Endothelial cell of umbilical vein (primary cell): ENCODE measurements at regions not wholly inside any gene's neighbourhood (a gene's known extent, or its start where the extent isn't known, plus 50 kb on each side); places are given as distances from the start of the nearest gene placed in this dataset.

ENCODE experiments used
- BruUV-seq: library from RNA; stranded (reverse); fragments of 400-500 nt; replicated peaks from 2 replicates; lab custom pipeline; 2021; lab: Mats Ljungman, UMichigan
- CTCF ChIA-PET: fragments of 300-600, 350-600 bp; sonication (Branson Sonifier 250); formaldehyde crosslinking; loops from one replicate; lab custom pipeline; 2021; ENCODE audit warnings: antibody characterized with exemption, inconsistent platforms; lab: Charles Lee
- POLR2A ChIA-PET: fragments of 300-600, 350-600 bp; sonication (Branson Sonifier 250); formaldehyde crosslinking; loops from one replicate; lab custom pipeline; 2021; ENCODE audit warnings: antibody characterized with exemption, inconsistent platforms; lab: Charles Lee
- DNase-seq: peaks from one replicate; pipeline ENCODE4 v3.0.0-alpha.2; 2011; ENCODE audit warnings: low read depth, low spot score
- FAIRE-seq: peaks from 2 replicates; lab custom pipeline; 2011; peaks lifted over from hg19 to GRCh38; lab: Jason Lieb, UNC
- H2AFZ ChIP-seq: 2 replicates; pipeline ENCODE4 v1.6.0; 2012; ENCODE audit warnings: low read depth, low read length, control low read depth, inconsistent platforms
- H3K27ac ChIP-seq: 2 replicates; pipeline ENCODE4 v1.5.1; 2011; ENCODE audit warnings: low read depth, mild to moderate bottlenecking, control low read depth, low read length, moderate library complexity; ENCODE audit not compliant: insufficient read depth
- H3K27me3 ChIP-seq, 2 experiments: 2 replicates each; pipeline versions ENCODE4 v1.6.0 to v1.6.1; 2011; ENCODE audit warnings: low read length in 2 of 2, mixed read lengths in 1 of 2; ENCODE audit not compliant: control insufficient read depth in 2 of 2, insufficient read depth in 2 of 2
- H3K36me3 ChIP-seq, 2 experiments: 2 replicates in 1 of 2; 3 replicates in 1 of 2; pipeline ENCODE4 v1.5.1; 2011; ENCODE audit warnings: low read length in 2 of 2, mild to moderate bottlenecking in 1 of 2, moderate library complexity in 1 of 2; ENCODE audit not compliant: control insufficient read depth in 2 of 2, insufficient read depth in 2 of 2; ENCODE audit errors: extremely low read depth in 1 of 2
- H3K4me1 ChIP-seq: 3 replicates; pipeline ENCODE4 v1.5.1; 2011; ENCODE audit warnings: mild to moderate bottlenecking, low read length; ENCODE audit not compliant: control insufficient read depth, insufficient read depth; ENCODE audit errors: extremely low read depth
- H3K4me2 ChIP-seq: 2 replicates; pipeline ENCODE4 v1.6.1; 2011; ENCODE audit warnings: low read length, control low read depth, mixed read lengths; ENCODE audit not compliant: insufficient read depth
- H3K4me3 ChIP-seq, 3 experiments: fragments of 200-600 bp in 1 of 3; sonication (generic), shearing (Covaris generic) in 1 of 3; replicated peaks in 1 of 3; 2 replicates each; pipeline ENCODE4 v1.5.1; 2011 to 2016; ENCODE audit warnings: control low read depth in 3 of 3, low read length in 3 of 3, mild to moderate bottlenecking in 2 of 3, inconsistent platforms in 1 of 3, low read depth in 1 of 3, moderate library complexity in 1 of 3; ENCODE audit not compliant: insufficient read depth in 1 of 3
- H3K79me2 ChIP-seq: 2 replicates; pipeline ENCODE4 v1.6.0; 2012; ENCODE audit warnings: low read length, inconsistent platforms; ENCODE audit not compliant: control insufficient read depth, insufficient read depth
- H3K9ac ChIP-seq: replicated peaks from 2 replicates; pipeline ENCODE3; 2011; ENCODE audit warnings: low read length, control low read depth; ENCODE audit not compliant: insufficient read depth; ENCODE audit errors: extremely low read depth
- H3K9me1 ChIP-seq: replicated peaks from 3 replicates; pipeline ENCODE4 v1.6.0; 2011; ENCODE audit warnings: mild to moderate bottlenecking, low read length; ENCODE audit not compliant: control insufficient read depth, insufficient read depth; ENCODE audit errors: extremely low read depth
- H3K9me3 ChIP-seq: replicated peaks from 2 replicates; pipeline ENCODE4 v1.5.1; 2012; ENCODE audit warnings: low read length, inconsistent platforms; ENCODE audit not compliant: control insufficient read depth, insufficient read depth
- H4K20me1 ChIP-seq: replicated peaks from 2 replicates; pipeline ENCODE3; 2011; ENCODE audit warnings: mild to moderate bottlenecking, low read length; ENCODE audit not compliant: control insufficient read depth, insufficient read depth; ENCODE audit errors: extremely low read depth
- CTCF ChIP-seq, 2 donors: IDR thresholded peaks; 1 replicate in 1 of 2; 2 replicates in 1 of 2; pipeline ENCODE4 v1.5.1; 2011; ENCODE audit warnings: low read length in 2 of 2, mild to moderate bottlenecking in 2 of 2, moderate library complexity in 2 of 2, control low read depth in 1 of 2, inconsistent platforms in 1 of 2, low read depth in 1 of 2; ENCODE audit not compliant: insufficient read depth in 1 of 2; ENCODE audit errors: extremely low read depth in 1 of 2
- EZH2 ChIP-seq: IDR thresholded peaks from 2 replicates; pipeline ENCODE4 v1.6.1; 2012; ENCODE audit warnings: borderline replicate concordance, low read depth, mild to moderate bottlenecking, moderate library complexity, low read length, inconsistent platforms; ENCODE audit not compliant: severe bottlenecking
- FOS ChIP-seq: IDR thresholded peaks from 2 replicates; pipeline ENCODE4 v1.6.1; 2011; ENCODE audit warnings: mild to moderate bottlenecking, low read length, moderate library complexity, borderline replicate concordance; ENCODE audit not compliant: insufficient read depth
- GATA2 ChIP-seq: IDR thresholded peaks from 2 replicates; pipeline ENCODE4 v1.7.0; 2011; ENCODE audit warnings: low read depth, mild to moderate bottlenecking, moderate library complexity, mixed read lengths, low read length; ENCODE audit not compliant: insufficient read length, insufficient read depth
- JUN ChIP-seq: IDR thresholded peaks from 2 replicates; pipeline ENCODE4 v1.6.1; 2011; ENCODE audit warnings: borderline replicate concordance, low read depth; ENCODE audit not compliant: insufficient read length, insufficient read depth
- MAX ChIP-seq: IDR thresholded peaks from 2 replicates; pipeline ENCODE4 v1.6.1; 2011; ENCODE audit not compliant: insufficient read depth, insufficient read length
- MYC ChIP-seq: IDR thresholded peaks from one replicate; pipeline ENCODE4 v1.6.1; 2011; ENCODE audit warnings: mild to moderate bottlenecking, low read depth, low read length
- POLR2A ChIP-seq: IDR thresholded peaks from 2 replicates; pipeline ENCODE4 v1.6.1; 2012; ENCODE audit warnings: low read depth, mild to moderate bottlenecking, control low read depth, low read length
- POLR2AphosphoS5 ChIP-seq: IDR thresholded peaks from 2 replicates; pipeline ENCODE4 v1.6.1; 2012; ENCODE audit warnings: low read depth, mild to moderate bottlenecking, control low read depth, low read length, moderate library complexity; ENCODE audit not compliant: insufficient read depth
- dilution Hi-C: fragments of 300-500 bp; cut with MboI; formaldehyde crosslinking; loops from one replicate; pipeline ENCODE4 v1.15.0; 2019; ENCODE audit warnings: low sequenced_read_pairs; ENCODE audit not compliant: extremely low pct_ligation_motif_present
- intact Hi-C: fragments of 100-400 bp; cut with micrococcal nuclease; formaldehyde crosslinking; loops from one replicate; pipeline ENCODE4 v1.10.0; 2022

DNA sequence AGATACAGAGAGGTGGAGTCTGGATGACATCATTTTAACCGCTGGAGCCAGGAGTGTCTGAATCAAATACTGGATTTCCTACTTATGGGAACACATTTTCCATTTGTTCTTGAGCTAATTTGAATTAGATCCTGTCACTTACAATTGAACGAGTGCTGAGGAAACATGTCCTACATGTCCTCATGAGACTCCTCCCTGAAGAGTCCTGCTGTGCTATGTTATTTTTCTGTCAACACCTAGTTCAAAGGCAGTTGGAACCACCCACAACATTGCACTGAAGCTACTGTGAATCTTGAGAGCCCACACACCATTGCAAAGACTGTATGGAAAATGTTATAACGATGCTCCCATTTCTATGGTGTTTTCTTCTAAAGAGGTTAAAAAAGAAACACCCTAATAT, 123.5 kb upstream of the CRBN start:
- POLR2A ChIA-PET, result no interaction called here
- DNase-seq (no peak), FAIRE-seq (no peak)
- peaks cover under 1% of the 10 kb centered on the region for H3K9me3 ChIP-seq
- H3K27me3 ChIP-seq, result no peaks in the 10 kb centered on the region
- intact Hi-C loops, result no loop called here
- CTCF ChIA-PET, result no interaction called here
- H3K4me2 ChIP-seq, result no peak overlapping the region
- no peak overlapping the region for H3K27ac ChIP-seq
- no peaks in the 10 kb centered on the region for H3K4me1 ChIP-seq
- no TSS peak for BruUV-seq
- no peaks in the 10 kb centered on the region for H3K9me1 ChIP-seq
- H4K20me1 ChIP-seq, result no peaks in the 10 kb centered on the region
- H3K9ac ChIP-seq, result no peak overlapping the region
- no peak overlapping the region for H3K4me3 ChIP-seq
- H3K36me3 ChIP-seq, result no peaks in the 10 kb centered on the region
- no peaks in the 10 kb centered on the region for H3K79me2 ChIP-seq
- dilution Hi-C loops, result no loop called here
- TF ChIP-seq JUN, result no peak
- no peak for TF ChIP-seq GATA2
- no peak overlapping the region for H2AFZ ChIP-seq

DNA sequence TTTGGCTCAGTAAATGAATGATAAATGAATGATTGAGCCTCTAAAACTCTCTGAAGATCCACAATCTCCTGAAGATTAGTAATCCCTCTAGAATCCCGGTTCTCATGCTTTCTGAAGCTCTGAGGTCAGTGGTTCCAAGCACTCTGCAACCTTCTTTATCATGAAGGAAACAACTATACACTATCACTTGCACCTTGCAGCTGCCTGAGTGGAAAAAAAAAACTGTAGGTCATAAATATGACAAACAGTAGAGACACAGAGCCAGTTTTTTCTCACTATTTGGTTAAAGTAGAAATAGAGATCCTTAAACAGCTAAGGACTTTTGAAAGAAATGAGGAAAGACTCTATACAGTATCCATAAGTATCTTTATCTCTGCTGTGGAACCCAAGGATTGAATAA, 122.0 kb upstream of the CRBN start:
- no peak for FAIRE-seq
- Histone ChIP-seq H3K79me2 (no peaks in the 10 kb centered on the region), H3K27me3 (no peaks in the 10 kb centered on the region), H4K20me1 (no peaks in the 10 kb centered on the region), H3K27ac (no peak overlapping the region), H2AFZ (no peak overlapping the region), H3K4me2 (no peak overlapping the region), H3K36me3 (no peaks in the 10 kb centered on the region), H3K4me1 (no peaks in the 10 kb centered on the region), H3K4me3 (no peak overlapping the region), H3K9me1 (no peaks in the 10 kb centered on the region), H3K9ac (no peak overlapping the region), H3K9me3 (no peaks in the 10 kb centered on the region)
- BruUV-seq, result no TSS peak
- DNase-seq, result no peak
- dilution Hi-C loops, result no loop called here
- ChIA-PET CTCF (no interaction called here), POLR2A (no interaction called here)
- intact Hi-C loops, result no loop called here
- TF ChIP-seq MAX, result no peak
- TF ChIP-seq EZH2, result no peak
- TF ChIP-seq JUN, result no peak
- no peak for TF ChIP-seq GATA2
- TF ChIP-seq MYC, result no peak
- no peak for TF ChIP-seq POLR2A
- TF ChIP-seq POLR2AphosphoS5, result no peak
- no peak for TF ChIP-seq CTCF (IDR thresholded peaks at IDR 0.05; ENCODE audit: extremely low read depth in 1 of 2, insufficient read depth in 1 of 2, low read depth in 1 of 2, low read length in 2 of 2)
- no peak for TF ChIP-seq FOS
